HG03521 (cell line): ENCODE measurements at regions not wholly inside any gene's neighbourhood (a gene's known extent, or its start where the extent isn't known, plus 50 kb on each side); places are given as distances from the start of the nearest gene placed in this dataset.

ENCODE experiments used
- ATAC-seq: cut with Tn5 transposase; IDR thresholded peaks from one replicate; pipeline ENCODE4 v1.9.1; 2021; ENCODE audit warnings: mild to moderate bottlenecking, moderate library complexity; ENCODE audit not compliant: unreplicated experiment

- no peak for ATAC-seq
Observed at GRCh38 chr3:56985878-56986277, 74.6 kb upstream of the SPATA12 start.

- no peak for ATAC-seq
Observed at GRCh38 chr3:56985460-56985859, 75.0 kb upstream of the SPATA12 start.

GRCh38 chr3:56983427-56983826, 77.0 kb upstream of the SPATA12 start:
- no peak for ATAC-seq

- ATAC-seq, result no peak
Observed at GRCh38 chr3:56981445-56982230, 78.8 kb upstream of the SPATA12 start.

GRCh38 chr3:56980798-56981390, 79.6 kb upstream of the SPATA12 start:
- no peak for ATAC-seq

- ATAC-seq, result no peak
Observed at GRCh38 chr3:56980243-56980642, 80.2 kb upstream of the SPATA12 start.

- ATAC-seq, result no peak
Observed at GRCh38 chr3:56979791-56980190, 80.7 kb upstream of the SPATA12 start.

GRCh38 chr3:56977561-56977889, 82.9 kb upstream of the SPATA12 start:
- ATAC-seq, result no peak

GRCh38 chr3:56976651-56977560, 83.6 kb upstream of the SPATA12 start:
- no peak for ATAC-seq

GRCh38 chr3:56975567-56975966, 84.9 kb upstream of the SPATA12 start:
- no peak for ATAC-seq

GRCh38 chr3:56974247-56974930, 86.1 kb upstream of the SPATA12 start:
- ATAC-seq, result no peak

GRCh38 chr3:56971816-56972215, 88.6 kb upstream of the SPATA12 start:
- ATAC-seq, result no peak

- no peak for ATAC-seq
Observed at GRCh38 chr3:56971261-56971660, 89.2 kb upstream of the SPATA12 start.

GRCh38 chr3:56970461-56970879, 90.0 kb upstream of the SPATA12 start:
- ATAC-seq, result no peak

GRCh38 chr3:56969851-56970250, 90.6 kb upstream of the SPATA12 start:
- no peak for ATAC-seq

GRCh38 chr3:56966509-56966908, 94.0 kb upstream of the SPATA12 start:
- no peak for ATAC-seq

GRCh38 chr3:56966104-56966503, 94.4 kb upstream of the SPATA12 start:
- ATAC-seq, result no peak

GRCh38 chr3:56962922-56963321, 97.5 kb upstream of the SPATA12 start:
- no peak for ATAC-seq

GRCh38 chr3:56962206-56962605, 98.3 kb upstream of the SPATA12 start:
- ATAC-seq, result no peak

GRCh38 chr3:56960234-56960917, 100.1 kb upstream of the SPATA12 start:
- no peak for ATAC-seq

GRCh38 chr3:56958879-56959278, 101.6 kb upstream of the SPATA12 start:
- ATAC-seq, result no peak
